GM12878 (cell line): ENCODE measurements at regions not wholly inside any gene's neighbourhood (a gene's known extent, or its start where the extent isn't known, plus 50 kb on each side); places are given as distances from the start of the nearest gene placed in this dataset.

ENCODE experiments used
- ATAC-seq: fragments of 200-7000 bp; cut with Tn5 transposase; 3 replicates; pipeline ENCODE4 v1.9.1; 2020; ENCODE audit warnings: mild to moderate bottlenecking, moderate library complexity
- BruUV-seq: library from RNA; stranded (reverse); fragments of 400-500 nt; replicated peaks from 2 replicates; lab custom pipeline; 2021; lab: Mats Ljungman, UMichigan
- CTCF ChIA-PET: fragments of 300-600 bp; sonication (Branson Sonifier 250); formaldehyde crosslinking; extraction: SDS; loops from one replicate; lab custom pipeline; 2021; ENCODE audit warnings: inconsistent platforms; lab: Yijun Ruan, JAX
- POLR2A ChIA-PET: fragments of 350-600 bp; formaldehyde crosslinking; extraction: SDS; loops from one replicate; lab custom pipeline; 2021; ENCODE audit warnings: inconsistent platforms; lab: Charles Lee
- RAD21 ChIA-PET: fragments of 300-600 bp; sonication (Branson Sonifier 250); formaldehyde crosslinking; loops from one replicate; lab custom pipeline; 2023; ENCODE audit warnings: antibody characterized with exemption; ENCODE audit not compliant: unreplicated experiment; lab: Charles Lee
- SMC1A ChIA-PET: fragments of 300-600 bp; sonication (Branson Sonifier 250); formaldehyde crosslinking; loops from one replicate; lab custom pipeline; 2023; ENCODE audit not compliant: unreplicated experiment, uncharacterized antibody; lab: Charles Lee
- DNase-seq: peaks from one replicate; pipeline ENCODE4 v3.0.0-alpha.2; 2011; ENCODE audit warnings: low read depth, low spot score
- FAIRE-seq: peaks from 3 replicates; lab custom pipeline; 2011; peaks lifted over from hg19 to GRCh38; lab: Jason Lieb, UNC
- H2AFZ ChIP-seq: 2 replicates; pipeline ENCODE4 v1.6.0; 2011; ENCODE audit warnings: low read depth, low read length, control low read depth; ENCODE audit not compliant: control insufficient read depth
- H3K27ac ChIP-seq: 2 replicates; pipeline ENCODE4 v1.5.1; 2011; ENCODE audit warnings: control low read depth; ENCODE audit not compliant: control insufficient read depth, insufficient read depth
- H3K27me3 ChIP-seq, 2 experiments: replicated peaks in 1 of 2; 2 replicates each; pipeline versions ENCODE4 v1.6.0 to v1.6.1; 2011; ENCODE audit warnings: low read length in 1 of 2; ENCODE audit not compliant: control insufficient read depth in 2 of 2, insufficient read depth in 2 of 2
- H3K36me3 ChIP-seq, 2 experiments: 2 replicates each; pipeline ENCODE4 v1.5.1; 2011; ENCODE audit warnings: low read length in 1 of 2; ENCODE audit not compliant: control insufficient read depth in 2 of 2, insufficient read depth in 2 of 2
- H3K4me1 ChIP-seq: 2 replicates; pipeline ENCODE4 v1.6.1; 2011; ENCODE audit warnings: mild to moderate bottlenecking, low read length, moderate library complexity, mixed read lengths; ENCODE audit not compliant: control insufficient read depth, insufficient read depth
- H3K4me2 ChIP-seq: 2 replicates; pipeline ENCODE4 v1.6.0; 2011; ENCODE audit warnings: control low read depth; ENCODE audit not compliant: control insufficient read depth, insufficient read depth
- H3K4me3 ChIP-seq: fragments of 200-600 bp; sonication (generic); 2 replicates; pipeline ENCODE4 v1.5.1; 2016
- H3K79me2 ChIP-seq: 2 replicates; pipeline ENCODE4 v1.6.0; 2011; ENCODE audit warnings: low read length; ENCODE audit not compliant: control insufficient read depth, insufficient read depth
- H3K9ac ChIP-seq: 2 replicates; pipeline ENCODE4 v1.8.0; 2011; ENCODE audit warnings: low read length, control low read depth, mixed read lengths; ENCODE audit not compliant: control insufficient read depth, insufficient read depth
- H3K9me3 ChIP-seq: replicated peaks from 3 replicates; pipeline ENCODE4 v1.5.1; 2011; ENCODE audit warnings: mild to moderate bottlenecking, low read length; ENCODE audit not compliant: control insufficient read depth, insufficient read depth
- H4K20me1 ChIP-seq: 2 replicates; pipeline ENCODE4 v1.6.0; 2011; ENCODE audit not compliant: control insufficient read depth, insufficient read depth
- ATF3 ChIP-seq: IDR thresholded peaks from 2 replicates; pipeline ENCODE4 v1.6.1; 2011; ENCODE audit warnings: low read depth, mild to moderate bottlenecking, low read length, moderate library complexity, borderline replicate concordance; ENCODE audit errors: extremely low read depth
- IRF4 ChIP-seq: IDR thresholded peaks from 2 replicates; pipeline ENCODE4 v1.6.1; 2011; ENCODE audit warnings: low read depth, low read length
- MYC ChIP-seq: IDR thresholded peaks from 2 replicates; pipeline ENCODE4 v1.6.1; 2011; ENCODE audit warnings: mild to moderate bottlenecking, low read length, moderate library complexity, inconsistent platforms; ENCODE audit not compliant: insufficient read depth, insufficient replicate concordance, insufficient read length, severe bottlenecking
- NFIC ChIP-seq: IDR thresholded peaks from 2 replicates; pipeline ENCODE4 v1.6.1; 2012; ENCODE audit warnings: low read depth, mild to moderate bottlenecking, inconsistent platforms, low read length, moderate library complexity
- NRF1 ChIP-seq: conservative IDR thresholded peaks from 2 replicates; pipeline ENCODE4 v1.6.1; 2011; ENCODE audit warnings: mild to moderate bottlenecking, low read depth, low read length, improper control_type of control experiment
- PAX5 ChIP-seq: IDR thresholded peaks from 2 replicates; pipeline ENCODE4 v1.6.1; 2011; ENCODE audit warnings: low read depth, low read length, borderline replicate concordance
- RUNX3 ChIP-seq: IDR thresholded peaks from 2 replicates; pipeline ENCODE4 v1.6.1; 2012; ENCODE audit warnings: low read length, inconsistent platforms
- SIX5 ChIP-seq: IDR thresholded peaks from 2 replicates; pipeline ENCODE4 v1.6.1; 2011; ENCODE audit warnings: mild to moderate bottlenecking, low read depth, low read length, moderate library complexity; ENCODE audit not compliant: severe bottlenecking
- SMC3 ChIP-seq: IDR thresholded peaks from 2 replicates; pipeline ENCODE4 v1.6.1; 2011; ENCODE audit warnings: low read length, improper control_type of control experiment, borderline replicate concordance
- SREBF2 ChIP-seq: IDR thresholded peaks from 2 replicates; pipeline ENCODE4 v1.6.1; 2012; ENCODE audit warnings: mild to moderate bottlenecking, low read length
- TARDBP ChIP-seq: IDR thresholded peaks from 2 replicates; pipeline ENCODE4 v1.6.1; 2016; ENCODE audit warnings: borderline replicate concordance
- ZNF274 ChIP-seq: IDR thresholded peaks from one replicate; pipeline ENCODE4 v1.8.0; 2011; ENCODE audit not compliant: insufficient read length, insufficient read depth
- WGBS: methylation state at CpG from one replicate; pipeline ENCODE4 v1.1.6; 2016; ENCODE audit warnings: low lambda C conversion rate; ENCODE audit not compliant: insufficient replicate concordance, insufficient coverage; ENCODE audit errors: missing lambda C conversion rate; 5-methylcytosine and 5-hydroxymethylcytosine counted together
- in situ Hi-C: fragments of 300-500 bp; cut with MboI; formaldehyde crosslinking; loops from 9 replicates; pipeline ENCODE4 v1.14.3; 2018; ENCODE audit warnings: mixed read lengths
- intact Hi-C: fragments of 100-400 bp; cut with micrococcal nuclease; formaldehyde crosslinking; loops from one replicate; pipeline ENCODE4 v1.14.2; 2022; ENCODE audit not compliant: unreplicated experiment

- no peaks in the 10 kb centered on the region for H4K20me1 ChIP-seq
- FAIRE-seq = no peak
- DNase-seq = no peak
- ChIA-PET SMC1A (no interaction called here), CTCF (no interaction called here), RAD21 (no interaction called here), POLR2A (no interaction called here)
- intact Hi-C loops (no loop called here), in situ Hi-C loops (no loop called here)
- no peaks in the 10 kb centered on the region for H3K4me1 ChIP-seq
- H3K79me2 ChIP-seq = no peaks in the 10 kb centered on the region
- WGBS = 2% methylated on average over 3 of the region's 3 CpGs
- H2AFZ ChIP-seq = no peak overlapping the region
- TF ChIP-seq ATF3 = no peak
- TF ChIP-seq SIX5 = no peak
- no peak for TF ChIP-seq NRF1
- TF ChIP-seq TARDBP = no peak
- TF ChIP-seq RUNX3 = no peak
- no peak for TF ChIP-seq MYC
- no peak for TF ChIP-seq NFIC
- no peak for TF ChIP-seq PAX5
- TF ChIP-seq SMC3 = no peak
- TF ChIP-seq SREBF2 = no peak
- TF ChIP-seq ZNF274 = no peak
- no peak for TF ChIP-seq IRF4
- H3K4me3 ChIP-seq = no peak overlapping the region
- H3K27me3 ChIP-seq = no peaks in the 10 kb centered on the region; a peak in 1 of 4 replicates
- H3K4me2 ChIP-seq = no peak overlapping the region
- ATAC-seq = no peak
- no peaks in the 10 kb centered on the region for H3K36me3 ChIP-seq
- H3K9me3 ChIP-seq = no peaks in the 10 kb centered on the region
- BruUV-seq = no TSS peak
- H3K27ac ChIP-seq = no peak overlapping the region
- H3K9ac ChIP-seq = no peak overlapping the region
Measured at GRCh38 chr5:154593071-154593470, 115.0 kb upstream of the HAND1 start.
